Stimulated activated CD4-positive, alpha-beta T cell treated with anti-CD3 and anti-CD28 coated beads, TNF-alpha, amount 100 ng/mL, for 4 hours (primary cell): ENCODE measurements at regions not wholly inside any gene's neighbourhood (a gene's known extent, or its start where the extent isn't known, plus 50 kb on each side); places are given as distances from the start of the nearest gene placed in this dataset.

ENCODE experiments used
- DNase-seq, 3 experiments: peaks; one replicate each; pipeline ENCODE4 v3.0.0-alpha.2; 2020; ENCODE audit warnings: low read depth in 3 of 3

DNA sequence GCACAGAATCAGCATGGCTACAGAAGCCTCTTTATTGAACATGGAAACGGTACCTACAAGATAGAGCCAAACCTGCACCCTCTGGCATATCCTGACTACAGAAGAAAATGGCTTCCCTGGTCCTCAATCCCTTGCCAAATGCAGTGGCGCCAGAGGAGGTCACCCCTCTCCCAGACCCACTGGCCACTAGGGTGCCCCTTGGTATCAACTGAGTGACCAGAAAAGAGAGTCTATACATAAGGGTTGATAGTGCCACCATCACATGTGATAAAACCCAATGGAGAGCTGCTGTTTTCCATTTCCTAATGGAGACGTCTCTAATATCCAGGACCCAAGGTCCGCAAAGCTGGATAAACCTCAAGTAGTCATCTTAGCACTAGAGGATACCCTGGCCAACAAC is 52.7 kb upstream of the ALK start:
- DNase-seq, result no peak

DNA sequence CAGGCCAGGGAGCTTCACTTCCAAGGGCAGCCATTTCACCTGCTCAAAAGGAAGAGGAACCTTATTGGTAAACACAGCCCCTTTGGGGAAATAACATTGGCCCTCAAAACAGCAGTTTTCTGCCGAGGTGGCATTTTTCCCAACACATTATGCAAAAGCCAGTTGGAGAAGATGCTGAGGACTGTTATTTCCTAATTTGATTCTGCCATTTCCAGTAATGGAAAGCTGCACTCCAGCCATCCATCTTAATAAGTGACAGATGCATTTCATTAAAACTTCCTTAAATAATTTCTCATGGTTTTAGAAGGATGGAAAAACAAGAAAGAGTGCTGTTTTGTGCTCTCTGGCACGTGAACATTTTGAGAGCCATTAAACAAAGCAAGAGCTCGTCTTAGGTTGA is 55.9 kb upstream of the ALK start:
- DNase-seq, result no peak

DNA sequence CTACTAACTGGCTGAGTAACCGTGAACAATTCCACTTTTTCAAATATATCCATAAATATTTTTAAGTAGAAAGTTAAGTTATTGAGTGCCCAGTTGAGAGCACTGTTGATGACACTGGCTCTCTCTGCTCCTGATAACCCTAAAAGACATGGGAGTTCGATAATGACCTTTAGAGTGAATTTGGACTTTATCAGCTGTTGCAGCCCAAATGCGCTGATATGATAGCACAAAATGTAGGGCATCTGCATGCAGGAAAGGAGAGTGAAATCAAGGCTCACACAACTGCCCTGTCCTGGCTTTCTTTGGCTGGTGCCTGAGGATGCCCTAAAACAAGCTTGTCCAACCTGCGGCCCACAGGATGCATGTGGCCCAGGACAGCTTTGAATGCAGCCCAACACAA is 60.0 kb upstream of the ALK start:
- DNase-seq, result no peak

DNA sequence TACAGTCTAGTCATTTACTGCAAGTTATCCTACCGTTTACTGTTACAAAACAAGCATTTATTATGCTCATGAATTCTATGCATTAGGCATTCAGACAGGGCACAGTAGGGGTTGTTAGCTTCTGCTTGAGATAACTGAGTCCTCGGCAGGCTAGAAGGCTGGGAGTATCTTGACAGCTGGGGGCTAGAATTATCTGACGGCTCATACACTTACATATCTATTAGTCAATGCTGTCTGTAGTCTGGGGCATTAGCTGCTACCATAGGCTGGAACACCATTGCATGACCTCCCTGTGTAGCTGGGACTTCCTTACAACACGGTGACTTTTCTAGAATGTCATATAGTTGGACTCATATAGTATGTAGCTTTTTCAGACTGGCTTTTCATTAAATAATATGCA is 61.9 kb upstream of the ALK start:
- no peak for DNase-seq

DNA sequence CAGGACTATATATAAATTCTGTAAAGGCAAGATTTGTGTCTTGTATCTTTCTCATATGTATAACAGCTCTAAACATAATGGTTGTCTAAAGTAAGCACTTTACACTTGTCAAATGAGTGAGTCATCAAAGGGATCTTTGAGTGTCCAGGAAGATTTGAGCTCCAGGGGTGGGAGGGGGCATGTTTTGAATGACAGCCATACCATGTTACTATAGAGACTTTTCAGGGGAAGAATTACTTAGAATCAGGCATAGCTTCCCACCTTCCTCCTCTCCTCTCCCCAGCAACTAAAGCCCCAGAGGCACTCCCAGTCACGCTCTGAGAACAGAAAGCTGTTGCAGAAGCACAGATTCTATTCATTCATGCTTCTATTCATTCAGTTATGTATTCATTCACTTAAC is 65.8 kb upstream of the ALK start:
- no peak for DNase-seq

DNA sequence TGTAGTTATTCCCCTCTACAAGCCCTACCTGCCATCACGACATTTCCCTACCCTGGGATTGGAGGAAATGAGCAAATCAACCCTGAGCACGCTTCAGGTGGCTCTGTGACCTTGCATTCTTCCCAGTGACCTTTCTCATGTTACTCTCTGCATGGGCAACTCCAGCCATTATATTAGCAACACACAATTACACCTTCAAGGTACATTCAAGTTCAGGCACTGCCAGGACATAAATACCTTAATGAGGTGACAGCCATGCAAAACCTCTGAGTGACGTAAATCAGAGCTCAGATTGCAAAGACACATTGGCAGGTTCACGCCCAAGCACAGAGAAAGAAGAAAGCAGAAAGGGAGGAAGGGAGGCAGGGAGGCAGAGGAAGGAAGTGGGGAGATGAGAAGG is 68.7 kb upstream of the ALK start:
- DNase-seq, result no peak

DNA sequence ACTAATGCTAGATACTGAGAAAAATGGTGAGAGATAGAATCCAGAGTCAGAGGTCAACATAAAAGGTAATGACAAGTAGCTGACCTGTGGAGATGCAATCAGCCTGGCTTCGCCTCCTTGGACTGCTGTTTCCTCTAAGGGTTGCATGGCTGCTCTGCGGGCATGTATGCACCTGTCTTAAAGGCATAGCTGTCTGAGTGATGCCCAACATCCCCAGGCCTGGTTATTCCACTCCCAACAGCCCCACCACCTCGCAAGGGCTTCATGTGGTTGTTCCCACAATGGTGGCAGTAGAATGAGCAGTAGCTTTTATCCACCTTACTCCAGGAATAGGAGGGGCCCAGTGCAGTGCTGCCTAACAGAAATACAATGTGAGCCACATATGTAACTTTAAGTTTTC is 69.7 kb upstream of the ALK start:
- no peak for DNase-seq

DNA sequence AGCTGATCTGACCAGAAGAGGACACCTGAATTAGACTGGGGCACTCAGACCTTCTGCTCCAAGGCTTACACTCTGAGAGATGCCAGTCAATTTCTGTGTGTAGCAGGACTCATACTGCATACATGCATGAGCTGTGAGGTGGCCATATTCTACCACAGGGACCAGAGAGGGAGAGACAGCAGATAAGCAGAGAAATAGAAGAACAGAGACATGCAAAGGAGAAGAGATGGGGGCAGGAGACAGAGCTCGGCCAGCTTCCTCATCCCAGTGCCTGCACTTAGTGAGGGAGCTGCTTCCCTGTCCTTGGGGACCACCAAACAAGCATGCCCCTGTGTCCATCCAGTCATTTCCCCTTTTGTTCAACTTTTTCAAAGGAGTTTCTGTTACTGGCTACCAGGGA is 73.9 kb upstream of the ALK start:
- no peak for DNase-seq

DNA sequence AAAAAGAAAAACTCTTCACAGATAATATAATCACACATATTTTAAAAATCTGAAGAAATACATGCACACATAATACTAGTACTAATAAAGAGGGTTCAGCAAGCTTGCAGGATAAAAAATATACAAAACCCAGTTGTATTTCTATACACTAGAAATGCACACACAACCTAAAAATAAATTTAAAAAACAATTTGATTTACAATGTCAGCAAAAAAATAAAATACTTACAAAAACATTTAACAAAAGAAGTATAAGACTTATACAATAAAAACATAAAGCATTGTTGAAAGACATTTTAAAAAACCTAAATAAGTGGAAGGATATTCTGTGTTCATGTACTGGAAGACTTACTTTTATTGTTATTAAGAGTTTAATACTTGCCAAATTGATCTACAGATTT is 81.7 kb upstream of the ALK start:
- DNase-seq, result no peak

DNA sequence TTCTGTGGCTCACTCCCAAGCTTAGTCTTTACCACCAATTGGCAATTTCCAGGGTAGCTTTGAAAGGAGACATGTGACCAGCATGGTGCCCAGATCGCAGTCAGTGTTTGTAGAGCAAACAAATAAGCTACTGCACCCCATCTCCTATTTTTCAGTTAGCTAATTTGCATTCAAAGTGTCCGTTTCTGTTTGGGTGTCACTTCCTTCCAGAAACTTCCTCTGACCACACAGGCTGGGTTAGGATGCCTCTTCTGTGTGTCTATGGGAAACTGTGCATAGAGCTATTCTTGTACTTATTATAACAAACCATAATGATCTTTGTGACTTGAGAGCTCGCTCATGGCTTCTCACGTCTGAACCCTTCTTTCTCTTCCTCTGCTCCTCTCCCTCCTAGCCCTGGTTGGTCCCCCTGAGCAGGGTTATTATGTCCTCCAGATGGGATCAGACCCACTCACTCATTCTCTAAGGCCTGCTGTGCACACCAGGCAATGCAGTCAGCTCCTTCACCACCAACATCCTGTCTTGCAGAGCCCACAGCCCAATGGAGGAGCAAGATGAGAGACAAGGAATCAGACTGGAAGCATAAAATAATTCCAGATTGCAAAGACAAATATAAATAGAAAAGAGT is 101.2 kb upstream of the ALK start:
- DNase-seq, result no peak

DNA sequence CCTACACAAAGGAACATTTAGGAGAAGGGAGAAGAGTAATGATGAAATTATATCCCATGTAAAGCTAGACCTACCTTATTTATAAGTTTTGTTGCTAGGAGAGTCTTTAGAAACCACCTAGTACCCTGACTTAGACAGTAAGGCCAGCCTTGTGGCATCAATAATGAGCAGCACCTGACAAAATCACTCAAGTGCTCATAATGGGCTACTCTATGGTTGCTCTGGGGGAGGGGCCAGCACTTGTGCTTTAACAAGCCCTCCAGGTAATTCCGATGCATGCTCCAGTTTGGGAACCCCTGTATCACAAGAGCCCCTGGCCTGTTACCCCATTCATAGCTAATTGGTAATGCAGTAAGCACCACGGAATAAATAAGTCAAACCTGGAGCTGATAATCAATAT is 102.9 kb upstream of the ALK start:
- no peak for DNase-seq

DNA sequence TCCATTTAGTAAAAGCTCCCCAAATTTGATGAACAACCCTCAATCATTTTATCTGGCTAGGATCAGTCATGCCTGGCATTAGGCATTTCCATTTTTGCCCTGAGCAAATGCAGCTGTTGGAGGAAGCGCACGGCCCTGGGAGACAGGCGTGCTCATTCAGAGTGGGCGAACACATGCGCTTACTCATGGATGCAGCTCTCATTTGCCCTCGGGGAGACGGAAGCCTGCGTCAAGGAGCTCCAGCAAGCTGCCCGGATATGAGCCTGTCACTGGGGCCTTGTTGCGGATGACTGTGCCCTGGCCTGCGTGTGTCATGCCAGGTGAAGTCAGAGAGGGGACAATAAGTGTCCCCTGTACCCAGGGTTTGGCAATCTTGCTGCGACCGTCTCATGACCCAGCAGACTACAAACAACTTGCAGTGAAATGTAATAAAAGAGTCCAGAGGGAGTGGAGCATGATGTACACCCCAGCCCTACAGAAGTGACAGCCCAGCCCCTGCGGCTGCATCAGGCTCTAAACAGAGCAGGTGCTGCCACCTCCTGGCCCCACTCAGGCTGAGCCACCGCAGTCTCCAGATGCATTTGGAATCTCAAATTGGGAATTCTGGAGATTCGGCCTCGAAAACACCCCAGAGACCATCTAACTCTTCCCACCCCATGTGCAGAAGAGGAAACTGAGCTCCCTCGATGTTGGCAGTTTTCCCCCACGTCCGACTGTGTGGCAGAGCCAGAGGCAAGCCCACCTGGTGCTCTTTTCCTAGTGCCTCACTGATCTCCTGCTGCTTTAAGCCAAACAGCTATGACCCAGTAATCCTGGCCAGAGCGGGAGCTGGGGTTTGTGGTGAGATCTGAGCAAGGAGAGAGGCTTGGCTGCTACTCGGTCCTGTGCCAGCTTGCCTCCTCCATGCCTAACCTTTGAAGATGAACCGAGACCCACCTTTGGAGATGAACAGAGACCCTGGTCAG is 105.0 kb upstream of the ALK start:
- DNase-seq, result no peak

DNA sequence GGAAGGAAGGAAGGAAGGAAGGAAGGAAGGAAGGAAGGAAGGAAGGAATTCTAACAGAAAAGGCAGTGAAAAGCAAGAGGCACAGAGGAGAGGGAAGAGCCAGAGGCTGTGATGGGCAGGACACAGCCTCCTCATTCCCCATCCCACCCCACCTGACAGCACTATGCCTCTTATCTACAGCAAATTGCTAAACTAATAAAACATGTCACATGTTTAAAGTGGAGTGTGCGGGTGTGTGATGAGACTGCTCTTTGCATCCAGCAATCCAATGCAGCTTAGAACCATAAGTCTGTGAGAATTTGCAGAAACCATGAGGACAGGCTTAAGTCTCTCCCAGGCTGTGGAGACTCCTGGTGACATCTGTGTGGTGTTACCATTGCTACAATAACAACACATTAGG is 108.4 kb upstream of the ALK start:
- DNase-seq, result no peak

DNA sequence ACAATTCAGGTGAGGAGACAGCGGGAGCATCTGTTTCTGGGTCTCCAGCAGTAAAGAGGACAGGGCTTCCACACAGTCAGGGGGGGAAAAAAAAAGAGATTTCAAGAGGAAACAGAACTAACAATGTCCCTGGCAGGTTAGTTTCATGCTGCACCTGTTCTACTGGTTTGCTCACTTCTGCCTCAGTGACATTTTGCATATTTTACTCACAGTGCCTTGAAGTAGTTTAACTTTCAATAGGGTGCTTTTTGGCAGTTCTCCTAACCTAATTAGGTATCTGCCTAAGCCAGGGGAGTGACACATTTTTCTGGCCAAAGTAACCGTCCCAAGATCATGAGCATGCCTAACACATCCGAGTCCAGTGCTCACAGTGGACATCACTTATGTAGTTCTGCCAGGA is 109.0 kb upstream of the ALK start:
- no peak for DNase-seq

DNA sequence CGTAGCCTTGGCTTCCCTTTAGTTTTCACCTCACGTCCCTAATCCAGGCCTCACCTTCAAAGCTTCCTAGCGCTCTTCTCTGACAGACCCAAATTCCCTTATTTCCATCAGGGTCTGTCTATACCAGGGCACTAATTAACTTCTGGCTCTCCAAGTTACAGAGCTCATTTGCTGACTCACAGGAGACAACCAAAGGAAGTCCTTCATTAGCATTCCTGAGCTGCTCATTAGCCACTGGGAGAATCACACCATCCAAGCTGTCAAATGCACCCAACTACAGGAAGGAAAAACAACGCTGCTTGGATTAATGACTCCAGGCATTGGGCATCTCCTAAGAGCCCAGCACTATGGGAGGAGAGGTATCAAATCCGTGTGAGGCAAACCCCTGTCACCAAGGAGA is 109.8 kb upstream of the ALK start:
- no peak for DNase-seq

DNA sequence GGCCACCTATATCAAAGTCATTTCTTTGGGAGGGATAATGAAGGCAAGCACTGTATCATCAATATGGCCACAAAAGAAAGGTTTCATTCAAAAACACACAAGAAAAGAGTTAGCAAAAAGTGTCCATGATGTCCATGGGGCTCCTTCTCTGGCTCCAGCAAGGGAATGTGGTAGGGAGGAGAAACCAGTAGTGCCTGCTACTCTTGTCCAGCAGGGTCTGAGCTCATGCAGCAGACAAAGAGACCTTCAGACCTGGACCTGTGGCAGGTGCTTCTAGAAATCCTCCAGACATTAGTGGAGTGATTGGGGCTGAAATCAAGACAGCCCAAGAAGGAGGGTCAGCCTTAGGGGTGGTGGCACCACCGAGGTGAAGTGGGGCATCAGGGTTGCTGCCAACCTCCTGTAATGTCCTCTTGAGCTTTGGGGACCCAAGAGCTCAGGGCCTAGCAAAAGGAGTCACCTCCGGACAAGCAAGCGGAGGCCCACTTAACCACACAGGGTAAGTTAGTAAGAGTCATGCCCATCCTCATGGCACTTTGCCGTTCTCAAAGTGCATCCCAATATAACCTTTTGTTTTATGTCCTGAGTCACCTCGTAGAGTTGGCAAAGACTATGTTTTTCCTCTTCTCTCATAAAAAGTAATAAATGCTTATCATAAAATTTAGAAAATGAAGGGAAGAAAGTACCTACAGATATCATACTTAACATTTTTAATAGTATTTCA is 112.6 kb upstream of the YPEL5 start:
- no peak for DNase-seq

DNA sequence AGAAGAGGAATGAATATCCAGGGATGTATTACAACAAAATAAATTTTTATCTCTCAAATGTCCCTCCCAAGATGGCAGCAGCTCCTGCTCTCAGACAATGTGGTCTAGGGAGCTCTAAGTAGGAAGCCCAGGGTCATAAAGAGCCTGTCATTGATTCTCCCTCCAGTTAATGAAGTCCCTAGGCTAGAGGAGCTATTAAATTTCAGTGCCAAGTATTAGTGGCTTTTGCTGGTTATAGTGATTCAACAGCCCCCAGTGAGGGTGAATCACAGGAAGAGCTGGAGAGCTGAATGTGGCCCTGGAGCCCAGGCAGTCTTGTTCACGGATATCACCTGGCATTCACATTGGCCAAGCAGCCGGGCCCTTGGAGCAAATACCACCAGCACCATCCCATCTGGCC is 109.8 kb upstream of the YPEL5 start:
- DNase-seq, result no peak

DNA sequence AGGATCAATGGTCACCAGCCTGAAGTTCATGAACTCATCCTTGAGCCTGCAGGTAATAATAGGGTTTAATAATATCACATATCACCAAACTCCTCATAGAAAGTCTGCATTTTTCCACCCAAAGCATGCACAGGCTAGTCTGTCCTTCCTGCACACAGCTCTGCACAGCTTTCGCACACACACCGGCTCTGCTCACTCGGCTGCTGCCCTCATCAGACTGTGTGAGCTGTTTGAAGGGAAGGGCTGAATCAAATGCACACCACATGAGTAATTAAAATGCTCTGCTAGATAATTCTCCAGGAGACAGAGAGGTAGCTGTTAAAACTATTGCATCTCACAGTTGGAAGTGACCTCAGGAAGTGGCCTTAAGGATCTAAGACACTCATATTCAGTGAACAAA is 108.4 kb upstream of the YPEL5 start:
- no peak for DNase-seq

DNA sequence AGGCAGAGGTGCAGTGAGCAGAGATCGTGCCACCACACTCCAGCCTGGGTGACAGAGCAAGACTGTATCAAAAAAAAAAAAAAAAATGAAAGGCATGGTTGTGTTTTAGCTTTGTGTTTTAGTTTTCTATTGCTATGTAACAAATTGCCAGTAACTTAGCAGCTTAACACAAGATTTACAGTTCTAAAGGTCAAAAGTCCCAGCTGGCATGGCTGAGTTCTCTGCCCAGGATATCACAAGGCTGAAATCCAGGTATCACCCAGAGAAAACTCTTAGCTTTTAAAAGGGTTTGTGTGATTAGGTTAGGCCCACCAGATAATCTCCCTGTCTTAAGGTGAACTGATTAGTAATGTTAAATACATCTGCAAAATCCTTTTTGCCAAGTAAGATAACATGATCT is 107.7 kb upstream of the YPEL5 start:
- DNase-seq, result no peak

DNA sequence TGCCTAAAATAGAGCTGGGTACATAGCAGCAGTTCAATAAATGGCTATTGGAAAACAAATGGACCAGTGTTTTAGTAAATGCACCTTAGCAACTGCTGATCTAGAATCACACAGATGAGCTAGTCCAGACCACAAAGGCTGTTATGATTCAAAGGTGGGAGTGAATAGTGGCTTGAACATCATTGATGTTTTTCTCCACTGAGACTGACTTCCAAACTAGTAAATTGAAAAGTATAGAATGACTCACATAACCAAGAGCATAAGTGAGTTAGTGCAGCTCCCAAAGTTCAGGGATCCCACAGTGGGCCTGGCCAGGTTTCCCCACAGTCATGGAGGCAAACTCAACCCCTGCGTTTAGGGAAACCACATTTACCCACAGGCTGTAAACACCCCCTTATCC is 106.7 kb upstream of the YPEL5 start:
- DNase-seq, result no peak

DNA sequence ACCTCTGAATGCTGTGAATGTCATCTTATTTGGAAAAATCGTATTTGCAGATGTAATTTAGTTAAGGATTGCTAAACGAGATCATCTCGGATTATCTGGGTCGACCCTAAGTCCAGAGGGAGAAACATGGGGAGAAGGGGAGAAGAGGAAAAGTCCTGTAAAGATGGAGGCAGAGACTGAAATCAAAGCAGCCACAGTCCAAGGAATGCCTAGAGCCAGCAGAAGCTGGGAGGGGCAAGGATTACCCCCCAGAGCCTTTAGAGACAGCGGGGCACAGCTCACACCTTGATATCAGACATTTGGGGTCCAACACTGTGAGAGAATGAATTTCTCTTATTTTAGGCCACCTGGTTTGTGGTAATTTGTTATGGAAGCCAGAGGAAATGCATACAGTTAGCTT is 104.9 kb upstream of the YPEL5 start:
- DNase-seq, result no peak

DNA sequence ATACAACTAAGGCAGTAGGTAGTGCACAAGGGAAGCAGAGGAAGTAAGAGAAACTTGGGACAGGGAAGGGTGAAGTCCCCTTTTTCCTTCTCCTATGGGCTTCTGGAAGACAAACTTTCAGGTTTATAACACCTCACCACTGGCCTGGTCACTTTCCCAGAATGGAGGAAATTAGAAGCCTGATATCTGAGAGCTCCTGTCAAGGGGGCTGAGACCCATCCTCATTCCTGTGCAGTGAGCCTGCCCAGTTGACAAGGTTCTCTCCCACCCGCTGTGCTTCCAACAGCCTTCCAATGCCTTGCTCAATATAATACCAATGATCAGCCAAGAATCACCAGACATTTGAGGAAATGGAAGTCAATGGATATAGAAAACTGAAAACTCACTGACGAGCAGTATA is 100.4 kb upstream of the YPEL5 start:
- DNase-seq, result no peak

DNA sequence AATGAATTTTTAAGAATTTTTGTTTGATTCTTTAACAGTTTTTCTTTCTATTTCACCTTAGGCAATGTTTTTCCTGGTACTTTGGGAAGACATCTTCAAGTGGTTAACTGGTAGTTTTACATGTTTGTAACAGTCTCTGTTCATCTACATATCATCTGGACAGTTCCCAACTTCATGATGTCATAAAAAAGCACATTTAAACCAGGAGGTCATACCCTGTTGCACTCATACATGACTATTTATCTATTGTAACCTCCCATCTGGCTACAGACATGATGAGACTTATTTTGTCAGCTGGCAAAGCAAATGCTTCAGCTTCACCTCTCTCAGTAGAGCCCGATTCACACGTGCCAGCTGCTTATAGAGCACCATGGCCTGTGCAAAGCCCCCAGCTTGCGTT is 99.8 kb upstream of the YPEL5 start:
- DNase-seq, result no peak
